ENCODE measurements at regions not wholly inside any gene's neighbourhood (a gene's known extent, or its start where the extent isn't known, plus 50 kb on each side); places are given as distances from the start of the nearest gene placed in this dataset.
"Not testable (repeated sequence)": the region's sequence is repeated elsewhere in the genome, so short reads cannot be mapped to it uniquely, and the experiment has no call there.

- intact Hi-C loops (cut with micrococcal nuclease) = no loop called here
These were observed 88.9 kb upstream of the COL1A2 start for GRCh38 chr7:94305836-94306235.

GRCh38 chr7:94307399-94308048, 87.2 kb upstream of the COL1A2 start:
- intact Hi-C loops (cut with micrococcal nuclease) = no loop called here

GRCh38 chr7:94311515-94311914, 83.2 kb upstream of the COL1A2 start:
- intact Hi-C loops (cut with micrococcal nuclease) = no loop called here

- intact Hi-C loops (cut with micrococcal nuclease) = no loop called here
These were observed 80.8 kb upstream of the COL1A2 start for GRCh38 chr7:94313926-94314325.

GRCh38 chr7:94314413-94315410, 80.0 kb upstream of the COL1A2 start:
- intact Hi-C loops (cut with micrococcal nuclease) = no loop called here

- intact Hi-C loops (cut with micrococcal nuclease) = not testable (repeated sequence)
These were observed 73.6 kb upstream of the COL1A2 start for GRCh38 chr7:94321138-94321537.

GRCh38 chr7:94323844-94324243, 70.9 kb upstream of the COL1A2 start:
- intact Hi-C loops (cut with micrococcal nuclease) = no loop called here

GRCh38 chr7:94324380-94325121, 70.1 kb upstream of the COL1A2 start:
- intact Hi-C loops (cut with micrococcal nuclease) = no loop called here

GRCh38 chr7:94325122-94325475, 69.6 kb upstream of the COL1A2 start:
- intact Hi-C loops (cut with micrococcal nuclease) = no loop called here

- intact Hi-C loops (cut with micrococcal nuclease) = no loop called here
These were observed 64.2 kb upstream of the COL1A2 start for GRCh38 chr7:94330269-94331020.

- intact Hi-C loops (cut with micrococcal nuclease) = no loop called here
These were observed 62.1 kb upstream of the COL1A2 start for GRCh38 chr7:94332571-94332970.

- intact Hi-C loops (cut with micrococcal nuclease) = no loop called here
These were observed 60.9 kb upstream of the COL1A2 start for GRCh38 chr7:94333810-94334209.

- intact Hi-C loops (cut with micrococcal nuclease) = no loop called here
These were observed 59.1 kb upstream of the COL1A2 start for GRCh38 chr7:94335586-94335985.

- intact Hi-C loops (cut with micrococcal nuclease) = no loop called here
These were observed 58.7 kb upstream of the COL1A2 start for GRCh38 chr7:94336009-94336408.

- intact Hi-C loops (cut with micrococcal nuclease) = no loop called here
These were observed 55.7 kb upstream of the COL1A2 start for GRCh38 chr7:94338921-94339371.

GRCh38 chr7:94344826-94345225, 49.9 kb upstream of the COL1A2 start:
- intact Hi-C loops (cut with micrococcal nuclease) = no loop called here

Data from T-helper 2 cell treated with Interferon-gamma antibody and Interleukin-4, amounts not matched to agents 100 ng/mL and 5 ng/mL, for 36 hours (primary cell).